SK-N-SH (cell line): ENCODE measurements at regions not wholly inside any gene's neighbourhood (a gene's known extent, or its start where the extent isn't known, plus 50 kb on each side); places are given as distances from the start of the nearest gene placed in this dataset.

Experiments
- CTCF ChIA-PET: fragments of 300-600, 350-600 bp; formaldehyde crosslinking; extraction: SDS; loops from one replicate; lab custom pipeline; 2021; lab: Yijun Ruan, JAX
- POLR2A ChIA-PET: fragments of 350-600 bp; sonication (Branson Sonifier 250); formaldehyde crosslinking; extraction: SDS; loops from one replicate; lab custom pipeline; 2020; ENCODE audit warnings: antibody characterized with exemption, inconsistent platforms; lab: Yijun Ruan, JAX
- DNase-seq: peaks from one replicate; pipeline ENCODE4 v3.0.0; 2012
- H2AFZ ChIP-seq: fragments of 200-600 bp; sonication (generic); 2 replicates; pipeline ENCODE4 v1.8.1; 2016; ENCODE audit warnings: antibody characterized with exemption, mild to moderate bottlenecking, low read depth
- H3F3A ChIP-seq: fragments of 200-600 bp; sonication (generic); replicated peaks from 2 replicates; pipeline ENCODE3; 2016; ENCODE audit warnings: antibody characterized with exemption, mild to moderate bottlenecking; ENCODE audit not compliant: insufficient read depth
- H3K27ac ChIP-seq, 2 experiments: fragments of 200-500 bp in 1 of 2; fragments of 200-600 bp in 1 of 2; sonication (Bioruptor generic) in 1 of 2; sonication (generic), shearing (Covaris generic) in 1 of 2; 2 replicates each; pipeline versions ENCODE4 v1.5.1 to v1.6.1; 2014 to 2016; ENCODE audit warnings: low read depth in 2 of 2, inconsistent platforms in 1 of 2, low read length in 1 of 2, mild to moderate bottlenecking in 1 of 2, mixed read lengths in 1 of 2
- H3K27me3 ChIP-seq: fragments of 200-600 bp; sonication (generic), shearing (Covaris generic); 2 replicates; pipeline ENCODE4 v1.6.1; 2016; ENCODE audit warnings: mixed run types; ENCODE audit not compliant: insufficient read depth
- H3K36me3 ChIP-seq, 2 experiments: fragments of 200-500 bp in 1 of 2; fragments of 200-600 bp in 1 of 2; sonication (Bioruptor generic) in 1 of 2; sonication (generic) in 1 of 2; replicated peaks in 1 of 2; 2 replicates each; pipeline versions ENCODE3 to v1.5.1; 2014 to 2016; ENCODE audit warnings: low read length in 1 of 2, mild to moderate bottlenecking in 1 of 2; ENCODE audit not compliant: insufficient read depth in 2 of 2, control insufficient read depth in 1 of 2
- H3K4me1 ChIP-seq, 2 experiments: fragments of 200-500 bp in 1 of 2; fragments of 200-600 bp in 1 of 2; sonication (Bioruptor generic) in 1 of 2; sonication (generic), shearing (Covaris generic) in 1 of 2; 2 replicates each; pipeline versions ENCODE4 v1.5.1 to v1.6.1; 2014 to 2016; ENCODE audit warnings: low read depth in 1 of 2, low read length in 1 of 2, mixed run types in 1 of 2; ENCODE audit not compliant: insufficient read depth in 2 of 2, control insufficient read depth in 1 of 2
- H3K4me2 ChIP-seq: fragments of 200-600 bp; sonication (generic), shearing (Covaris generic); 2 replicates; pipeline ENCODE4 v1.6.1; 2017; ENCODE audit warnings: mixed run types
- H3K4me3 ChIP-seq, 2 experiments: fragments of 200-500 bp in 1 of 2; fragments of 200-600 bp in 1 of 2; sonication (Bioruptor generic) in 1 of 2; sonication (generic), shearing (Covaris generic) in 1 of 2; 2 replicates each; pipeline versions ENCODE4 v1.5.1 to v1.8.1; 2014 to 2016; ENCODE audit warnings: low read depth in 2 of 2, inconsistent platforms in 1 of 2, low read length in 1 of 2, mild to moderate bottlenecking in 1 of 2, mixed read lengths in 1 of 2, moderate library complexity in 1 of 2
- H3K79me2 ChIP-seq: fragments of 200-600 bp; sonication (generic); 2 replicates; pipeline ENCODE4 v1.8.1; 2017; ENCODE audit warnings: mild to moderate bottlenecking; ENCODE audit not compliant: insufficient read depth
- H3K9ac ChIP-seq: fragments of 200-600 bp; sonication (generic); 2 replicates; pipeline ENCODE4 v1.6.1; 2017; ENCODE audit warnings: mixed run types
- H3K9me2 ChIP-seq: fragments of 200-600 bp; sonication (generic); 2 replicates; pipeline ENCODE4 v1.6.1; 2017; ENCODE audit warnings: mixed run types
- H3K9me3 ChIP-seq: fragments of 200-600 bp; sonication (generic); 2 replicates; pipeline ENCODE4 v1.6.1; 2017; ENCODE audit warnings: mixed run types, mild to moderate bottlenecking, moderate library complexity
- H4K20me1 ChIP-seq: fragments of 200-600 bp; sonication (generic); 2 replicates; pipeline ENCODE4 v1.6.1; 2017; ENCODE audit warnings: mild to moderate bottlenecking, mixed run types; ENCODE audit not compliant: insufficient read depth
- CHD2 ChIP-seq: fragments of 150-350 bp; IDR thresholded peaks from 2 replicates; pipeline ENCODE4 v1.6.1; 2018; ENCODE audit warnings: low read length; ENCODE audit not compliant: partially characterized antibody
- EZH2phosphoT487 ChIP-seq: fragments of 200-600 bp; sonication (generic); IDR thresholded peaks from 2 replicates; pipeline ENCODE4 v1.6.1; 2017; ENCODE audit warnings: low read depth, mixed run types, mild to moderate bottlenecking, antibody characterized with exemption, moderate library complexity, borderline replicate concordance
- FOXJ3 ChIP-seq: sonication (generic); formaldehyde crosslinking; IDR thresholded peaks from 2 replicates; pipeline ENCODE4 v1.5.1; 2020; ENCODE audit warnings: mild to moderate bottlenecking, missing genetic modification reagents
- FOXM1 ChIP-seq: IDR thresholded peaks from 2 replicates; pipeline ENCODE4 v1.4.0; 2012; ENCODE audit warnings: low read depth, mild to moderate bottlenecking
- GABPA ChIP-seq: IDR thresholded peaks from 2 replicates; pipeline ENCODE4 v1.4.0; 2012; ENCODE audit warnings: low read depth, mild to moderate bottlenecking
- NFIC ChIP-seq: IDR thresholded peaks from 2 replicates; pipeline ENCODE4 v1.4.0; 2012; ENCODE audit warnings: borderline replicate concordance
- NRF1 ChIP-seq: IDR thresholded peaks from 2 replicates; pipeline ENCODE4 v1.6.1; 2012; ENCODE audit warnings: low read depth, mild to moderate bottlenecking, low read length
- RCOR1 ChIP-seq: fragments of 150-350 bp; IDR thresholded peaks from 2 replicates; pipeline ENCODE4 v1.6.1; 2017; ENCODE audit warnings: antibody characterized with exemption, low read length
- RFX5 ChIP-seq: IDR thresholded peaks from 2 replicates; pipeline ENCODE4 v1.6.1; 2012; ENCODE audit warnings: mild to moderate bottlenecking, improper control_type of control experiment, low read length
- SIN3A ChIP-seq: IDR thresholded peaks from 2 replicates; pipeline ENCODE4 v1.6.1; 2012; ENCODE audit warnings: low read depth, mild to moderate bottlenecking, low read length, moderate library complexity, borderline replicate concordance
- SMC3 ChIP-seq: IDR thresholded peaks from 2 replicates; pipeline ENCODE4 v1.6.1; 2012; ENCODE audit warnings: low read depth, low read length, improper control_type of control experiment
- TCF12 ChIP-seq: IDR thresholded peaks from 2 replicates; pipeline ENCODE4 v1.4.0; 2012
- TEAD4 ChIP-seq: IDR thresholded peaks from 2 replicates; pipeline ENCODE4 v1.4.0; 2012; ENCODE audit warnings: mild to moderate bottlenecking, borderline replicate concordance; ENCODE audit not compliant: insufficient read depth
- YY1 ChIP-seq: IDR thresholded peaks from 2 replicates; pipeline ENCODE4 v1.4.0; 2012; ENCODE audit warnings: low read depth, mild to moderate bottlenecking
- WGBS: methylation state at CpG from one replicate; pipeline ENCODE4 v1.1.6; 2017; ENCODE audit warnings: low lambda C conversion rate; 5-methylcytosine and 5-hydroxymethylcytosine counted together
- TF ChIP-seq, protein P1 (sequence below): fragments of 200-600 bp; sonication (generic); IDR thresholded peaks from 2 replicates; pipeline ENCODE4 v1.6.1; 2017; ENCODE audit warnings: antibody characterized with exemption, mild to moderate bottlenecking, moderate library complexity
- TF ChIP-seq, protein P2 (sequence below): fragments of 150-350 bp; IDR thresholded peaks from 2 replicates; pipeline ENCODE4 v1.6.1; 2017; ENCODE audit warnings: antibody characterized with exemption, low read length, low read depth, borderline replicate concordance
- TF ChIP-seq, protein P3 (sequence below): fragments of 150-350 bp; IDR thresholded peaks from 2 replicates; pipeline ENCODE4 v1.6.1; 2016; ENCODE audit warnings: mild to moderate bottlenecking, low read depth, low read length
- TF ChIP-seq, protein P4 (sequence below): IDR thresholded peaks from 2 replicates; pipeline ENCODE4 v1.4.0; 2012; ENCODE audit warnings: low read depth
- TF ChIP-seq, protein P5 (sequence below): IDR thresholded peaks from 2 replicates; pipeline ENCODE4 v1.4.0; 2012; ENCODE audit warnings: low read depth, borderline replicate concordance

DNA sequence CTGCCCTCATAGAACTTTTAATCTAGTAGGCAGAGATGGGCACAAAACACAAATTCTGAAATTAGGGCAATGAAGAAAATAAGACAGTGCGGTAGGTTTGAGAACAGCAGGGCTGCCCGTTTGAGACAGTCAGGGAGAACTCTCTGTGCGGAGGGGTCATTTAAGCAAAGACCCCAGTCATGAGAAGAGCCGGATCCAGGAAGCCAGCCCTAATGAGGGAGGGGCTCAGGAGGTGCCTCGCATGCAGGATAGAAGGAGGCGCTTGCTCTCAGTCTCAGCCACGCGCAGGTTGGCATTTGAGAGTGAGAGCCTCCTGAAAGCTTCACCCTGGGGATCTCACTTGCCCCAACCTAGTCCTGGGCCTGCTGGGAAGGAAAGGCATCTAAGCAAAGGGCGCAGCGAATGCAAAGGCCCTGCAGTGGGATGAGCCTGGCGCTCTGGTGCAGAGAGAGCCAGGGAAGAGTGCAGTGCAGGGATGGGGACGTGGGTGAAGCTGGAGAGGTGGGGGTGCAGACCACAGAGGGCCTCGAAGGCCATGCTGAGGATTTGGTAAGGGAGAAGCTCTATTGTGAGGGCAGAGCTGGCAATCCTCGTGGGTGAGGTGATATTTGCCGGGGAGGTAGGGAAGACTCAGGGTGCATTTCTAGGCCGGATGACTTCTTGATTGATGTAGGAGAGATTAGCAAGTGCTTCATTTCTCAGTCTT is 130.0 kb upstream of the PTPN1 start:
- DNase-seq = no peak
- no peaks in the 10 kb centered on the region for H3K9me2 ChIP-seq
- no peak for TF ChIP-seq CHD2
- no peak for TF ChIP-seq SMC3
- no peak for TF ChIP-seq TCF12
- TF ChIP-seq NFIC = no peak
- TF ChIP-seq SIN3A = no peak
- no peak for TF ChIP-seq GABPA
- TF ChIP-seq, protein P1, sequence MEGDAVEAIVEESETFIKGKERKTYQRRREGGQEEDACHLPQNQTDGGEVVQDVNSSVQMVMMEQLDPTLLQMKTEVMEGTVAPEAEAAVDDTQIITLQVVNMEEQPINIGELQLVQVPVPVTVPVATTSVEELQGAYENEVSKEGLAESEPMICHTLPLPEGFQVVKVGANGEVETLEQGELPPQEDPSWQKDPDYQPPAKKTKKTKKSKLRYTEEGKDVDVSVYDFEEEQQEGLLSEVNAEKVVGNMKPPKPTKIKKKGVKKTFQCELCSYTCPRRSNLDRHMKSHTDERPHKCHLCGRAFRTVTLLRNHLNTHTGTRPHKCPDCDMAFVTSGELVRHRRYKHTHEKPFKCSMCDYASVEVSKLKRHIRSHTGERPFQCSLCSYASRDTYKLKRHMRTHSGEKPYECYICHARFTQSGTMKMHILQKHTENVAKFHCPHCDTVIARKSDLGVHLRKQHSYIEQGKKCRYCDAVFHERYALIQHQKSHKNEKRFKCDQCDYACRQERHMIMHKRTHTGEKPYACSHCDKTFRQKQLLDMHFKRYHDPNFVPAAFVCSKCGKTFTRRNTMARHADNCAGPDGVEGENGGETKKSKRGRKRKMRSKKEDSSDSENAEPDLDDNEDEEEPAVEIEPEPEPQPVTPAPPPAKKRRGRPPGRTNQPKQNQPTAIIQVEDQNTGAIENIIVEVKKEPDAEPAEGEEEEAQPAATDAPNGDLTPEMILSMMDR = no peak
- no peaks in the 10 kb centered on the region for H4K20me1 ChIP-seq
- no peak overlapping the region for H2AFZ ChIP-seq
- no peaks in the 10 kb centered on the region for H3K79me2 ChIP-seq
- H3K27me3 ChIP-seq = no peaks in the 10 kb centered on the region
- H3K4me1 ChIP-seq = peaks cover 3 to 20% of the 10 kb centered on the region in 2 experiments; a peak in 1 of 4 replicates
- H3K4me3 ChIP-seq = no peak overlapping the region
- no peak overlapping the region for H3K27ac ChIP-seq
- no peaks in the 10 kb centered on the region for H3K36me3 ChIP-seq
- POLR2A ChIA-PET = no interaction called here
- WGBS = 93% methylated on average over 16 of the region's 16 CpGs
- CTCF ChIA-PET = interaction anchor here (0.7 to 5.9 kb wide), 8 partner anchors 13 to 264 kb away, joined by 3 to 41 read pairs (median 3); partner anchors contain the start of gene CEBPB
- peaks cover 3% of the 10 kb centered on the region for H3F3A ChIP-seq
- no peak overlapping the region for H3K4me2 ChIP-seq
- H3K9ac ChIP-seq = no peak overlapping the region
- no peaks in the 10 kb centered on the region for H3K9me3 ChIP-seq

DNA sequence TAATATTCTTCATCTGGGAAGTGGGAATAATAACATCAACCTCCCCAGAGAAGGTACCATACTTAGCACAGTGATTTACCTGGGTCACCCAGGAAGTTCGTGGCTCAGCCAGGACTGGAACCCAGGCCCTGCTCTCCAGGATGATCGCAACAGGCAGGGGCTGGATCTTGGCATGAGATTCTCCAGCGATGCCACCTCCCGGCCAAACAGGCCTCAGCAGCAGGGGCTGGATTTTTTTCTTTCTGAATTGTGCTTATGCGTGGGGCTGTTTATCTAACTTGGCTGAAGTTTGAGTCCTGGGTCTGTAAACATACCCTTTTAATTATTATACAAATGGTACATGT is 129.5 kb upstream of the PTPN1 start:
- CTCF ChIA-PET = interaction anchor here (0.7 to 5.9 kb wide), 3 partner anchors 135 to 265 kb away, joined by 3 to 41 read pairs (median 3); partner anchors contain the start of gene CEBPB
- H3K27ac ChIP-seq = no peak overlapping the region
- TF ChIP-seq CHD2 = no peak
- TF ChIP-seq, protein P1 = peak; percentile 59
- no peak for TF ChIP-seq NRF1
- TF ChIP-seq, protein P2, sequence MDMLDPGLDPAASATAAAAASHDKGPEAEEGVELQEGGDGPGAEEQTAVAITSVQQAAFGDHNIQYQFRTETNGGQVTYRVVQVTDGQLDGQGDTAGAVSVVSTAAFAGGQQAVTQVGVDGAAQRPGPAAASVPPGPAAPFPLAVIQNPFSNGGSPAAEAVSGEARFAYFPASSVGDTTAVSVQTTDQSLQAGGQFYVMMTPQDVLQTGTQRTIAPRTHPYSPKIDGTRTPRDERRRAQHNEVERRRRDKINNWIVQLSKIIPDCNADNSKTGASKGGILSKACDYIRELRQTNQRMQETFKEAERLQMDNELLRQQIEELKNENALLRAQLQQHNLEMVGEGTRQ = no peak
- TF ChIP-seq, protein P3, sequence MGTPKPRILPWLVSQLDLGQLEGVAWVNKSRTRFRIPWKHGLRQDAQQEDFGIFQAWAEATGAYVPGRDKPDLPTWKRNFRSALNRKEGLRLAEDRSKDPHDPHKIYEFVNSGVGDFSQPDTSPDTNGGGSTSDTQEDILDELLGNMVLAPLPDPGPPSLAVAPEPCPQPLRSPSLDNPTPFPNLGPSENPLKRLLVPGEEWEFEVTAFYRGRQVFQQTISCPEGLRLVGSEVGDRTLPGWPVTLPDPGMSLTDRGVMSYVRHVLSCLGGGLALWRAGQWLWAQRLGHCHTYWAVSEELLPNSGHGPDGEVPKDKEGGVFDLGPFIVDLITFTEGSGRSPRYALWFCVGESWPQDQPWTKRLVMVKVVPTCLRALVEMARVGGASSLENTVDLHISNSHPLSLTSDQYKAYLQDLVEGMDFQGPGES = no peak
- TF ChIP-seq YY1 = no peak
- TF ChIP-seq, protein P4, sequence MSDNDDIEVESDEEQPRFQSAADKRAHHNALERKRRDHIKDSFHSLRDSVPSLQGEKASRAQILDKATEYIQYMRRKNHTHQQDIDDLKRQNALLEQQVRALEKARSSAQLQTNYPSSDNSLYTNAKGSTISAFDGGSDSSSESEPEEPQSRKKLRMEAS = no peak
- TF ChIP-seq, protein P5, sequence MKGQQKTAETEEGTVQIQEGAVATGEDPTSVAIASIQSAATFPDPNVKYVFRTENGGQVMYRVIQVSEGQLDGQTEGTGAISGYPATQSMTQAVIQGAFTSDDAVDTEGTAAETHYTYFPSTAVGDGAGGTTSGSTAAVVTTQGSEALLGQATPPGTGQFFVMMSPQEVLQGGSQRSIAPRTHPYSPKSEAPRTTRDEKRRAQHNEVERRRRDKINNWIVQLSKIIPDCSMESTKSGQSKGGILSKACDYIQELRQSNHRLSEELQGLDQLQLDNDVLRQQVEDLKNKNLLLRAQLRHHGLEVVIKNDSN = no peak
- TF ChIP-seq RCOR1 = no peak
- TF ChIP-seq FOXJ3 = no peak
- no peak for TF ChIP-seq EZH2phosphoT487
- no peak for TF ChIP-seq SIN3A
- TF ChIP-seq RFX5 = no peak
- TF ChIP-seq SMC3 = peak; percentile 89
- TF ChIP-seq NFIC = peak; percentile 28; the same call in 1 of the 2 replicates
- no peak for TF ChIP-seq FOXM1
- TF ChIP-seq TEAD4 = no peak

More for the DNA sequence above, 129.5 kb upstream of the PTPN1 start:
- H3F3A ChIP-seq = peaks cover 3% of the 10 kb centered on the region
- H3K79me2 ChIP-seq = no peaks in the 10 kb centered on the region
- H3K36me3 ChIP-seq = no peaks in the 10 kb centered on the region
- H4K20me1 ChIP-seq = no peaks in the 10 kb centered on the region
- POLR2A ChIA-PET = no interaction called here
- no peaks in the 10 kb centered on the region for H3K27me3 ChIP-seq
- no peak overlapping the region for H2AFZ ChIP-seq
- DNase-seq = peak; percentile 81
- 56% methylated on average over 5 of the region's 5 CpGs for WGBS
- H3K4me2 ChIP-seq = no peak overlapping the region
- H3K4me3 ChIP-seq = no peak overlapping the region
- no peaks in the 10 kb centered on the region for H3K9me3 ChIP-seq
- H3K4me1 ChIP-seq = peaks cover 3 to 20% of the 10 kb centered on the region in 2 experiments; a peak in 1 of 4 replicates
- H3K9ac ChIP-seq = no peak overlapping the region
- H3K9me2 ChIP-seq = no peaks in the 10 kb centered on the region
